SK-N-SH treated with all-trans-retinoic acid at 6 μM for 48 hours (cell line): ENCODE measurements at regions not wholly inside any gene's neighbourhood (a gene's known extent, or its start where the extent isn't known, plus 50 kb on each side); places are given as distances from the start of the nearest gene placed in this dataset.

Source experiments
- ARNTL ChIP-seq: fragments of 450-650 bp; formaldehyde crosslinking; IDR thresholded peaks from 2 replicates; pipeline ENCODE4 v1.5.0; 2020; ENCODE audit warnings: low read depth, mild to moderate bottlenecking, moderate library complexity, borderline replicate concordance
- BACH2 ChIP-seq: fragments of 250-450 bp; sonication (Bioruptor Pico); IDR thresholded peaks from 2 replicates; pipeline ENCODE4 v1.9.0; 2021; ENCODE audit warnings: mild to moderate bottlenecking, borderline replicate concordance
- CREB5 ChIP-seq: fragments of 250-450 bp; sonication (Bioruptor Pico); IDR thresholded peaks from 2 replicates; pipeline ENCODE4 v1.5.1; 2020; ENCODE audit warnings: low read depth, mild to moderate bottlenecking, moderate library complexity
- ESRRG ChIP-seq: fragments of 250-450 bp; sonication (Bioruptor Pico); IDR thresholded peaks from 2 replicates; pipeline ENCODE4 v1.6.1; 2021; ENCODE audit warnings: mild to moderate bottlenecking
- GLIS3 ChIP-seq: fragments of 250-450 bp; sonication (Bioruptor Pico); IDR thresholded peaks from 2 replicates; pipeline ENCODE4 v1.5.0; 2020; ENCODE audit warnings: mild to moderate bottlenecking, moderate library complexity
- OSR1 ChIP-seq: fragments of 250-450 bp; sonication (Bioruptor Pico); IDR thresholded peaks from 2 replicates; pipeline ENCODE4 v1.8.0; 2022; ENCODE audit warnings: moderate library complexity, mild to moderate bottlenecking, inconsistent platforms
- POU6F1 ChIP-seq: fragments of 250-450 bp; sonication (Bioruptor Pico); IDR thresholded peaks from 2 replicates; pipeline ENCODE4 v1.8.0; 2021; ENCODE audit warnings: low read depth, mild to moderate bottlenecking, moderate library complexity, borderline replicate concordance
- RARB ChIP-seq: fragments of 250-450 bp; sonication (Bioruptor Pico); IDR thresholded peaks from 2 replicates; pipeline ENCODE4 v1.8.0; 2021; ENCODE audit warnings: mild to moderate bottlenecking, moderate library complexity
- TOX ChIP-seq: fragments of 250-450 bp; sonication (Bioruptor Pico); IDR thresholded peaks from 2 replicates; pipeline ENCODE4 v1.8.0; 2021; ENCODE audit warnings: mild to moderate bottlenecking, moderate library complexity, borderline replicate concordance
- TSHZ2 ChIP-seq: fragments of 250-450 bp; sonication (Bioruptor Pico); IDR thresholded peaks from 2 replicates; pipeline ENCODE4 v1.5.0; 2020; ENCODE audit warnings: mild to moderate bottlenecking, moderate library complexity
- ZFP3 ChIP-seq: fragments of 250-450 bp; sonication (Bioruptor Pico); IDR thresholded peaks from 2 replicates; pipeline ENCODE4 v1.5.0; 2020; ENCODE audit warnings: mild to moderate bottlenecking, moderate library complexity
- ZFP30 ChIP-seq: fragments of 450-650 bp; formaldehyde crosslinking; IDR thresholded peaks from 2 replicates; pipeline ENCODE4 v1.5.0; 2022; ENCODE audit warnings: mild to moderate bottlenecking, moderate library complexity
- ZNF70 ChIP-seq: fragments of 450-650 bp; formaldehyde crosslinking; IDR thresholded peaks from 2 replicates; pipeline ENCODE4 v1.5.0; 2020; ENCODE audit warnings: mild to moderate bottlenecking, moderate library complexity
- ZNF8 ChIP-seq: fragments of 450-650 bp; formaldehyde crosslinking; IDR thresholded peaks from 2 replicates; pipeline ENCODE4 v1.5.0; 2020; ENCODE audit warnings: mild to moderate bottlenecking, moderate library complexity

- TF ChIP-seq RARB (CRISPR knock-in tag) (no peak), TOX (no peak), ARNTL (CRISPR knock-in tag) (no peak), BACH2 (no peak), ZNF8 (CRISPR knock-in tag) (no peak), ZFP3 (CRISPR knock-in tag) (no peak), CREB5 (CRISPR knock-in tag) (no peak), POU6F1 (no peak), ESRRG (no peak), ZFP30 (CRISPR knock-in tag) (no peak), TSHZ2 (no peak), ZNF70 (CRISPR knock-in tag) (no peak), GLIS3 (CRISPR knock-in tag) (no peak), OSR1 (CRISPR knock-in tag) (no peak)
Measured at GRCh38 chr3:56990641-56991015, 69.8 kb upstream of the SPATA12 start.
